GM18909 (cell line): ENCODE measurements at regions not wholly inside any gene's neighbourhood (a gene's known extent, or its start where the extent isn't known, plus 50 kb on each side); places are given as distances from the start of the nearest gene placed in this dataset.
"Not testable (repeated sequence)": the region's sequence is repeated elsewhere in the genome, so short reads cannot be mapped to it uniquely, and the experiment has no call there.

Source experiments
- ATAC-seq: cut with Tn5 transposase; IDR thresholded peaks from one replicate; pipeline ENCODE4 v1.9.1; 2021; ENCODE audit warnings: mild to moderate bottlenecking; ENCODE audit not compliant: unreplicated experiment, poor library complexity

GRCh38 chr3:67064105-67064504, 66.0 kb downstream of the KBTBD8 start:
- ATAC-seq, result no peak

DNA sequence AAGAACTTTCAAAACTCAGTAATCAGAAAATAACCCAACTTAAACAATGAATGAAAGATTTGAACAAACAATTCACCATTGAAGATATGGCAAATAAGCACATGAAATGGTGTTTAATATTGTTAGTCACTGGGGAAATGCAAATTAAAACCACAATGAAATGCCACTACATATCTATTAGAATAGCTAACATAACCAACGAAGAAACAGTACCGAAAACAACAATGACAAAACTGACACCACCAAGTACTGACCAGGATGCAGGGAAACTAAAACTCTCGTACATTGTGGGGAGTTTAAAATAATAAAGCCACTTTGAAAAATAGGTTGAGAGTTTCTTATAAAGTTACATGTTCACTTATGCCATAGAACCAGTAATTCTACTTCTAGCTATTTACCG, 69.1 kb downstream of the KBTBD8 start:
- peak; percentile 83 for ATAC-seq

DNA sequence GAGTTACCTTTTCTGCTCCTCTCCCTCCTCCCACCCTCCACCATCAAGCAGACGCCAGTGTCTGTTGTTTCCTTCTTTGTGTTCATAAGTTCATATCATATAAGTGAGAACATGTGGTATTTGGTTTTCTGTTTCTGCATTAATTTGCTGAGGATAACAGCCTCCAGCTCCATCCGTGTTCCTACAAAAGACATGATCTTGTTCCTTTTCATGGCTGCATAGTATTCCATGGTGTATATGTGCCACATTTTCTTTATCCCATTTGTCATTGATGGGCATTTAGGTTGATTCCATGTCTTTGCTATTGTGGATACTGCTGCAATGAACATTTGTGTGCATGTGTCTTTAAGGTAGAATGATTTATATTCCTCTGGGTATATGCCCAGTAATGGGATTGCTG, 74.5 kb downstream of the KBTBD8 start:
- not testable (repeated sequence) for ATAC-seq

- no peak for ATAC-seq
Measured at GRCh38 chr3:67073812-67074211, 75.7 kb downstream of the KBTBD8 start.

DNA sequence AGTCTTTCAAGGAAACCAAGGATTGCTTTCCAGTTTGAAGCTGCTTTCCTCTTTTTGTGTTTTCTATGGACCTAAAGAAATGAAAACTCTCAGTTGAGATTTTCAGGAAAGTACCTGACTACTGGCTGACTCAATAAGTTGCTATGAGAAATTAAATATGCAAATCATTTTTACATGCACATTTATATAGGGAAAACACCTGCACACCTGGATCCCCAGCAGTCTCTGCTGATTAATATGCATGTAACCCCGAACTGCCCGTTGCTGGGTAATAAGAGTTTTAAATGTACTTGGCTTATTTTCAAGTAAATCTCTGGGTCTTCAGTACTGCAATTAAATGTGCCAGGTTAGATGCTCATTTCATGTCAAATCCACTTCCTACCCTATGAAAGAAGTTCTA, 77.2 kb downstream of the KBTBD8 start:
- no peak for ATAC-seq

- no peak for ATAC-seq
Measured at GRCh38 chr3:67076607-67077006, 78.5 kb downstream of the KBTBD8 start.

DNA sequence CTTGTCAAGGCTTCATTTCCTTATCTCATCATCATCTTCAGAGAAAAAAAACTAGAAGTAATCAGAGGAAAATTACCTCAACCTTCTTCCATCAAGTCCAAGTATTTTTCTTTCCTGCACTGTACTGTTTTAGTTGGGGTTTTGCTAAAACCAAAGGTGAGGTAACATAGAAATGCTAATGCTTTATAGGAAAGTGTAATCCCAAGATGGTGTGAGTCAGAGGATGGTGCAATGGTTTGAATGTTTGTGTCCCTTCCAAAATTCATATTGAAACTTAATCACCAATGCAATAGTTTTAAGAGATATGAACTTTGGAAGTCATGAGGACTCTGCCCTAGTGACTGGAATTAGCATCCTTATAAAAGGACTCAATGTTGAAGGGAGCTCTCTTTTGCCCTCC, 79.5 kb downstream of the KBTBD8 start:
- no peak for ATAC-seq

- ATAC-seq, result no peak
Measured at GRCh38 chr3:67082533-67083024, 84.5 kb downstream of the KBTBD8 start.

DNA sequence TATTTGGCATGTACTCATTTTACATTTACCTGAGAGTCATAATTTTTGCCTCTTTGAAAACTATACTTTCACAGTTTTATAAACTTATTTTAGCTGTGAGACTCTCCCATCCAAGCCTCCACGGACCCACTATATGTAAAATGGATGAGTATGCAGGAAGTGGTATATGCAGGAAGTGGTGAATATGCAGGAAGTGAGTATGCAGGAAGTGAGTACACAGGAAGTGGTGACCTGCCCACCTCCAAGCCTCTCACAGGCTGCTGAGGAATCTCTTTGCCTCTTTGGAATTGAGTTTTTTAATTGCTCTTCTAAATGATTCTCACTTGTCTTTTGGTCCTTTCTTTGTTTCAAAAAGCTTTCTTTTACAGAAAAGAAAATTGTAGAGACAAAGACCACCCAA, 85.2 kb downstream of the KBTBD8 start:
- ATAC-seq, result peak; percentile 88

- no peak for ATAC-seq
Measured at GRCh38 chr3:67087788-67088187, 89.7 kb downstream of the KBTBD8 start.

GRCh38 chr3:67090474-67090873, 92.4 kb downstream of the KBTBD8 start:
- no peak for ATAC-seq

- no peak for ATAC-seq
Measured at GRCh38 chr3:67093305-67093704, 95.2 kb downstream of the KBTBD8 start.

DNA sequence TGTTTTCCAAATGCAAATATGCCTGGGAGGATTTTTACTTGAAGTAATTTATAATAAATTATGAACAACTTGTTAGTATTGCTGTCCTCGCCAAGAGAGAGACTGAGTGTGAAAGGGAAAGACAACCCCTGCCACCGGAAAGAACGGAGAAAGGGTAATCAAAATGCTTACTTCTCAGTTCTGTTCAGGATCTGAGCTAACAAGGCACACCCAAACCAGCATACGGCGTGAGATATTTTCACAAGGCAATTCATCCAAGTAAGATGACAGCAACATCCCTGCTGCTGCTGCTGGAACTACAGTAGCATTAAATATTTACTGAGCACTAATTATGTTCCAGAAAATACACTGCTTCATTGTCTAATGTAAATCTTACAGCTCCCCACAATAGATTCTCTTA, 96.1 kb downstream of the KBTBD8 start:
- ATAC-seq, result no peak

- ATAC-seq, result no peak
Measured at GRCh38 chr3:67094774-67095173, 96.7 kb downstream of the KBTBD8 start.

DNA sequence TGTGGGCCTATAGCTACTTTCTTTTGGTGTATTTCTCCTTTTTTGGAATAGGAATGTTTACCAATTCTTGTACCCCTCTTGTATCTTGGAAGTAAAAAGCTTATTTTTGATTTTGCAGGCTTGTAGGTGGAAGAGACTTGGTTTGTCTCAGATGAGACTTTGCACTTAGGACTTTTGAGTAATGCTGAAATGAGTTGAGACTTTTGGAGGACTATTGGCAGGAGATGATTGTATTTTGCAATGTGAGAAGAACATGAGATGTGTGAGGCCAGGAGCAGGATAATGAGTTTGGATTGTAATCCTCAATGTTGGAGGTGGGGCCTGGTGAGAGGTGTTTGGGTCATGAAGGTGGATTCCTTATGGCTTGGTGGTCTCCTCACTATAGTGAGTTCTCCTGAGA, 106.3 kb downstream of the KBTBD8 start:
- ATAC-seq, result no peak

- no peak for ATAC-seq
Measured at GRCh38 chr3:67106874-67107273, 108.8 kb downstream of the KBTBD8 start.

DNA sequence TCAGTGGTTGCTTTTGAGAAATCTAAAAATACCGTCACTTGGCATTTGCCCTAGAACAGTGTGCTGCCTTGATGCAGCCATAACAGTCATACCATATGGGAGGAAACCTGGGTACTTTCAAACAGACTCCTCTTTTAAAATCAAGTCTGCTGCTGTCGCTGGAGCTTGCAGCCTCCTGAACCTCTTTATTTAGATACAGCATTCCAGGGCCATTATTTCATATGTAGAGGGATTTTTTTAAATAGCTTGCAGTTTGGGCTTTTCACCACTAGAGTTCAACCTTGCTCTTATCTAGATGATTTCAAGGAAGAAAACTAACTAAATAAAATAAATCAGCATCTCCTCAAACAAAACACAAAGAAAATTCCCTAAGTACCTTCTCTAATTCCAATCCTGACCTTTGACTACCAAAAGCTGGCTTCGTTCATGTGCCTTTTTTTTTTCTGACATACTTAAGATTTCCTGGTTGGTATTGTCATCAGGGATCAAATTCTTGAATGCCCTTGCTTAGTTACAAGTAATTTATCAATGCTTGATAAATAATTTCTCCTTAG, 111.6 kb downstream of the KBTBD8 start:
- no peak for ATAC-seq

DNA sequence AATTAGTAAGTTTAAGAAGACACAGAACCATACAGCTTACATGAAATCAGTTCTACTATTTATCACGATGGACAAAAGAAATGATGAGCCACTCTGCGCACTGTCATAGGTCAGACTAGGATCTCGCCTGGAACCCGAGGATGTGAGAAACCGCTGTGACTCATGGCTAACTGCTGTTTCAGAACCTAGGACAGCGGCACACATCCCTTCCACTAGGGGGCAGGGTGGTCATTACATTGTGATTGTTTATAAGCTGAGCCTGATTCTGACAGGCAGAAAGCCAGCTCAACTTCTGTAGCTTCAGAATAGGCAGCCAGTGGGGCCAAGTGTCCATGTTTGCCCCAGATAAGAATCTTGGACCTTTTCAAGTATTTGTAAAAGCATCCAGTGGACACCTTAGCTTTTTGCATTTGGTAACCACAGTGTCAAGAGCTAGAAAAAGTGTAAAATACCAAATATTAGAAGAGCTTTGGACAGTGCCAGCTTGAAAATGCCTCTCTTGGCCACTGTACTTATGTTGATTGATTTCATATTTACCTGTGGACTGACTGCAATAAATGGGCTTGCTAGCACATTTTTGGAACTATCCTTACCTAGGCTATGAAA, 115.8 kb downstream of the KBTBD8 start:
- ATAC-seq, result peak; percentile 99

GRCh38 chr3:67118122-67118521, 120.0 kb downstream of the KBTBD8 start:
- no peak for ATAC-seq

DNA sequence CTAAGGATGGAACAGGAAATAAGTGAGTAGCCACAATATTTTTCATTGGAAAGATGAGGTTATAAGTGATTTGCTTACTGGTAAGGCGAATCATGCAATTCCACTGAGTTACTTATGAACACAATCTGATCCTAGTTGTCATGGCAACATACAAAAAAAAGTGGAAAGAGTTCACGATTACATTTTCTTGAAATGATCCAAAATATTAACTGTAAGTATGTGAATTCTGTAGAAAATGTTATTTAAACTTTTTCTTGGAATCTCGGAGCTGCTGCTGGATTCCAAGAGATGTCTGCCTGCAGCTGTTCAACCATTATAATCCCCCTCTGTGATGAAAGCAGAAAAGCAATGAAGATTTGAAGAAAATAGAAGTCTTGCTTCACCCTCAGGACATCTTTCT, 120.5 kb downstream of the KBTBD8 start:
- ATAC-seq, result no peak

GRCh38 chr3:67123914-67124313, 125.8 kb downstream of the KBTBD8 start:
- no peak for ATAC-seq

GRCh38 chr3:67127254-67127653, 129.1 kb downstream of the KBTBD8 start:
- ATAC-seq, result no peak
